Lower leg skin (tissue), 4 donors: ENCODE measurements at regions not wholly inside any gene's neighbourhood (a gene's known extent, or its start where the extent isn't known, plus 50 kb on each side); places are given as distances from the start of the nearest gene placed in this dataset.

Experiments used
- DNase-seq, 2 donors: peaks; one replicate each; pipeline ENCODE4 v3.0.0-alpha.2; 2019; ENCODE audit warnings: low spot score in 2 of 2
- H3K4me3 ChIP-seq: fragments of 200-600 bp; sonication (generic); 2 replicates; pipeline ENCODE4 v1.5.1; 2017; ENCODE audit warnings: mild to moderate bottlenecking, low read depth; ENCODE audit not compliant: poor library complexity, severe bottlenecking
- CTCF ChIP-seq, 3 donors: fragments of 450-650 bp; IDR thresholded peaks; one replicate each; pipeline ENCODE4 v1.5.1; 2016; ENCODE audit warnings: antibody characterized with exemption in 3 of 3, mild to moderate bottlenecking in 3 of 3, moderate library complexity in 2 of 3
- POLR2A ChIP-seq, 2 donors: fragments of 450-650 bp; IDR thresholded peaks; one replicate each; pipeline ENCODE4 v1.6.1; 2016 to 2017; ENCODE audit warnings: antibody characterized with exemption in 2 of 2, mild to moderate bottlenecking in 1 of 2, moderate library complexity in 1 of 2
- WGBS, 2 donors: methylation state at CpG; one replicate each; pipeline ENCODE4 v1.1.5; 2018; 5-methylcytosine and 5-hydroxymethylcytosine counted together
- intact Hi-C: fragments of 100-400 bp; cut with DNase I; formaldehyde crosslinking; loops from one replicate; pipeline ENCODE4 v1.15.0; 2023; ENCODE audit warnings: low total_unique reads

GRCh38 chr3:150240891-150241290 is 167.2 kb upstream of the TSC22D2 start:
- intact Hi-C loops = no loop called here
- H3K4me3 ChIP-seq = no peak overlapping the region
- no peak for DNase-seq
- 85 to 88% methylated on average over 2 of the region's 2 CpGs for WGBS, 2 donors
- TF ChIP-seq CTCF (IDR thresholded peaks at IDR 0.05) (no peak), POLR2A (IDR thresholded peaks at IDR 0.05) (no peak)

- intact Hi-C loops = no loop called here
- no peak overlapping the region for H3K4me3 ChIP-seq
- WGBS, 2 donors = 28 to 34% methylated on average over 1 of the region's 1 CpG
- no peak for DNase-seq
- TF ChIP-seq POLR2A (IDR thresholded peaks at IDR 0.05) (no peak), CTCF (IDR thresholded peaks at IDR 0.05) (no peak)
Observed at GRCh38 chr3:150239766-150240165, 168.3 kb upstream of the TSC22D2 start.

GRCh38 chr3:150238995-150239619 is 169.0 kb upstream of the TSC22D2 start:
- TF ChIP-seq POLR2A (IDR thresholded peaks at IDR 0.05) = no peak
- intact Hi-C loops = no loop called here
- DNase-seq = no peak
- no peak overlapping the region for H3K4me3 ChIP-seq
- WGBS, 2 donors = 53 to 68% methylated on average over 5 of the region's 5 CpGs

GRCh38 chr3:150238048-150238802 is 169.9 kb upstream of the TSC22D2 start:
- intact Hi-C loops = no loop called here
- TF ChIP-seq POLR2A (IDR thresholded peaks at IDR 0.05) (no peak), CTCF (IDR thresholded peaks at IDR 0.05) (no peak)
- WGBS, 2 donors = 57 to 60% methylated on average over 9 of the region's 9 CpGs
- no peak overlapping the region for H3K4me3 ChIP-seq
- DNase-seq = no peak

GRCh38 chr3:150237490-150237889 is 170.6 kb upstream of the TSC22D2 start:
- intact Hi-C loops = no loop called here
- DNase-seq = no peak
- no peak for TF ChIP-seq CTCF (IDR thresholded peaks at IDR 0.05)
- no peak for TF ChIP-seq POLR2A (IDR thresholded peaks at IDR 0.05)
- H3K4me3 ChIP-seq = no peak overlapping the region
- WGBS, 2 donors = 33 to 42% methylated on average over 3 of the region's 3 CpGs

GRCh38 chr3:150236316-150237082 is 171.6 kb upstream of the TSC22D2 start:
- TF ChIP-seq POLR2A (IDR thresholded peaks at IDR 0.05) (no peak), CTCF (IDR thresholded peaks at IDR 0.05) (no peak)
- DNase-seq = no peak
- 65 to 70% methylated on average over 7 of the region's 7 CpGs for WGBS, 2 donors
- intact Hi-C loops = no loop called here
- no peak overlapping the region for H3K4me3 ChIP-seq
